Common myeloid progenitor, CD34-positive (primary cell): ENCODE measurements at regions not wholly inside any gene's neighbourhood (a gene's known extent, or its start where the extent isn't known, plus 50 kb on each side); places are given as distances from the start of the nearest gene placed in this dataset.

Source experiments
- CTCF ChIA-PET: fragments of 350-600 bp; sonication (Branson Sonifier 250); formaldehyde crosslinking; loops from one replicate; lab custom pipeline; 2021; ENCODE audit warnings: antibody characterized with exemption; lab: Charles Lee
- POLR2A ChIA-PET: fragments of 350-600 bp; sonication (Branson Sonifier 250); formaldehyde crosslinking; loops from one replicate; lab custom pipeline; 2021; ENCODE audit warnings: antibody characterized with exemption; lab: Charles Lee
- DNase-seq, 3 donors: peaks; one replicate each; pipeline versions ENCODE4 v3.0.0 to v3.0.0-alpha.2; 2013
- H3K27ac ChIP-seq, 2 experiments: 1 replicate in 1 of 2; 2 replicates in 1 of 2; pipeline ENCODE4 v1.7.0; 2013; ENCODE audit warnings: inconsistent platforms in 2 of 2, low read length in 2 of 2, mild to moderate bottlenecking in 2 of 2, low read depth in 1 of 2, moderate library complexity in 1 of 2; ENCODE audit not compliant: severe bottlenecking in 2 of 2, insufficient read depth in 1 of 2, poor library complexity in 1 of 2
- H3K27me3 ChIP-seq, 5 experiments: replicated peaks in 2 of 5; 1 replicate in 3 of 5; 2 replicates in 2 of 5; pipeline versions ENCODE4 v1.6.1 to v1.7.0; 2013; ENCODE audit warnings: low read length in 4 of 5, mild to moderate bottlenecking in 2 of 5, moderate library complexity in 2 of 5, inconsistent platforms in 1 of 5; ENCODE audit not compliant: insufficient read depth in 5 of 5, control insufficient read depth in 4 of 5
- H3K36me3 ChIP-seq, 4 experiments: 1 replicate in 2 of 4; 2 replicates in 2 of 4; pipeline versions ENCODE4 v1.6.1 to v1.7.0; 2013; ENCODE audit warnings: low read length in 3 of 4, control low read depth in 1 of 4, mild to moderate bottlenecking in 1 of 4; ENCODE audit not compliant: control insufficient read depth in 4 of 4, insufficient read depth in 4 of 4
- H3K4me1 ChIP-seq, 4 experiments: 1 replicate in 3 of 4; 2 replicates in 1 of 4; pipeline versions ENCODE4 v1.6.1 to v1.7.1; 2013; ENCODE audit warnings: low read length in 3 of 4, mild to moderate bottlenecking in 3 of 4, control low read depth in 1 of 4, inconsistent platforms in 1 of 4, moderate library complexity in 1 of 4; ENCODE audit not compliant: control insufficient read depth in 4 of 4, insufficient read depth in 4 of 4; ENCODE audit errors: control extremely low read depth in 1 of 4
- H3K4me3 ChIP-seq, 7 experiments: 1 replicate in 4 of 7; 2 replicates in 3 of 7; pipeline versions ENCODE4 v1.5.1 to v1.7.0; 2013; ENCODE audit warnings: mild to moderate bottlenecking in 7 of 7, low read length in 6 of 7, moderate library complexity in 6 of 7, inconsistent platforms in 2 of 7, low read depth in 2 of 7, control low read depth in 1 of 7; ENCODE audit not compliant: insufficient read depth in 4 of 7, control insufficient read depth in 1 of 7; ENCODE audit errors: extremely low read depth in 1 of 7
- H3K9me3 ChIP-seq, 5 experiments: 1 replicate in 4 of 5; 2 replicates in 1 of 5; pipeline versions ENCODE4 v1.6.1 to v1.7.1; 2013; ENCODE audit warnings: low read length in 4 of 5, mild to moderate bottlenecking in 2 of 5, inconsistent platforms in 1 of 5, low read depth in 1 of 5, moderate library complexity in 1 of 5; ENCODE audit not compliant: control insufficient read depth in 4 of 5, insufficient read depth in 2 of 5; ENCODE audit errors: control extremely low read depth in 1 of 5
- WGBS: methylation state at CpG from one replicate; pipeline ENCODE4 v1.1.5; 2013; ENCODE audit not compliant: insufficient coverage; 5-methylcytosine and 5-hydroxymethylcytosine counted together

DNA sequence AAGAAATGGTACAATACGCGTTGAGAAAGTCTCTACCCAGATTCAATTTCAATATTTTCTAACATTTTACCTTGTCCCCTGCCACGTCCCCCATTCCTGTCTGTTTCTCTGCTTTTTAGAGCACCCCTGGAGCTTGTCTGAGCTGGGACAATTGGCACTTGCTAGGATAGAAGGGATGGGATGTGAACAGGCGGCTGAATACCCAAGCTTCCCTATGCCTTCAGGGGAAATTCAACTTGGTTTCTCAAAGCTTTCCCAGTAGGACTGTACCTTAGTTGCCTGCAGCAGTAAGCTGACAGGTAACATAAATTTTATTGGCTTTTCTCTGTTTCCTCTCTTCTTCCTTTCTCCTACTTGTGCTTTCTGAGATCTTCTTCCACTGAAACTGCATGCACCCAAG lies 1663.3 kb downstream of the EFNB2 start:
- Histone ChIP-seq H3K4me1 (peaks cover 0 to 6% (median 1%) of the 10 kb centered on the region in 4 experiments), H3K9me3 (peaks cover 0 to 4% (median 0%) of the 10 kb centered on the region in 5 experiments), H3K27me3 (no peaks in the 10 kb centered on the region), H3K4me3 (no peak overlapping the region), H3K27ac (no peak overlapping the region), H3K36me3 (no peaks in the 10 kb centered on the region)
- 50% methylated on average over 2 of the region's 4 CpGs for WGBS
- ChIA-PET CTCF (no interaction called here), POLR2A (no interaction called here)
- DNase-seq, result no peak

- no peak for DNase-seq
- ChIA-PET CTCF (no interaction called here), POLR2A (no interaction called here)
- Histone ChIP-seq H3K27me3 (no peaks in the 10 kb centered on the region), H3K4me3 (no peak overlapping the region), H3K36me3 (no peaks in the 10 kb centered on the region), H3K4me1 (peaks cover 0 to 6% (median 1%) of the 10 kb centered on the region in 4 experiments), H3K9me3 (peaks cover 0 to 4% (median 0%) of the 10 kb centered on the region in 5 experiments), H3K27ac (no peak overlapping the region)
- WGBS, result 100% methylated on average over 1 of the region's 3 CpGs
Observed at GRCh38 chr13:104871456-104871855, 1664.0 kb downstream of the EFNB2 start.

DNA sequence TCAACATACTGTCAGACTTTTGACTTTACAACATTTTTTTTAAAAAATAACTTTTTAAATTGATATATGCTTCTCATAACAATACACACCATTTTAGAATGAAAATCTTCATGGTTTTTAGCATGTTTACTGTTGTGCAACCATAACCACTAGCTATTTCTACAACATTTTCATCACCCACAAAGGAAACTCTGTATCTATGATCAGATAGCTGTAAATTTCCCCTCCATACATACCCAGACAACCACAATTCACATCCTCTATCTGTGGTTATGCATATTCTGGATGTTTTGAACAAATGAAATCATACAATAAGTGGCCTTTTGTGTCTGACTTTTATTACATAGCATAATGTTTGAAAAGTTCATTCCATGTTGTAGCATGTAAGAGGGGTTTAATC lies 1666.0 kb downstream of the EFNB2 start:
- peaks cover 0 to 3% (median 0%) of the 10 kb centered on the region in 4 experiments for H3K4me1 ChIP-seq
- H3K27ac ChIP-seq, result no peak overlapping the region
- H3K4me3 ChIP-seq, result no peak overlapping the region
- H3K27me3 ChIP-seq, result no peaks in the 10 kb centered on the region
- ChIA-PET CTCF (no interaction called here), POLR2A (no interaction called here)
- peak in 2 of 3 donors; percentile 40 to 49 for DNase-seq
- no peaks in the 10 kb centered on the region for H3K36me3 ChIP-seq
- peaks cover 0 to 4% (median 0%) of the 10 kb centered on the region in 5 experiments for H3K9me3 ChIP-seq

GRCh38 chr13:104868806-104869205 lies 1666.7 kb downstream of the EFNB2 start:
- Histone ChIP-seq H3K27me3 (no peaks in the 10 kb centered on the region), H3K4me3 (no peak overlapping the region), H3K4me1 (peaks cover 0 to 3% (median 0%) of the 10 kb centered on the region in 4 experiments), H3K36me3 (no peaks in the 10 kb centered on the region), H3K27ac (no peak overlapping the region), H3K9me3 (peaks cover 0 to 4% (median 0%) of the 10 kb centered on the region in 5 experiments)
- no peak for DNase-seq
- POLR2A ChIA-PET, result no interaction called here
- CTCF ChIA-PET, result interaction anchor here (1.0 kb wide), 1 partner anchor 14 kb away, joined by 3 read pairs; no protein-coding TSS in a partner anchor
- no CpG with 5 or more reads among the region's 2 CpGs for WGBS

DNA sequence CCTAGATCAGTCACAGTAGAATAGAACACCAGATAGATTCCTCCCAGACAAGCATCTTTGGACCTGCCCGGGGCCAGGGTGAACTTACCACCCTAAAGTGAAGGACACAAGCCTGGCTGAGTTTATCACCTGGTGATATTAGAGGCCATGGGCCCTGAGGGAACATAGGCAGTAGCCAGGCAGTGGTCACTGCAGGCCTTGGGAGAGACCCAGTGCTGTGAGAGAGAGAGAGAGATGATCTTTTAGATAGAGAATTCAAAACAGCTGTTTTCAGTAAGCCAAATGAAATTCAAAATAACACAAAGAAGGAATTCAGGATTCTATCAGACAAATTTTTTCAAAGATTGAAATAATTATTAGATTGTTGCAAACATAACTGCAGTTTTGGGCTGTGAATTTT lies 1679.9 kb downstream of the EFNB2 start:
- Histone ChIP-seq H3K9me3 (peaks cover 0 to 1% (median 0%) of the 10 kb centered on the region in 5 experiments), H3K27me3 (no peaks in the 10 kb centered on the region), H3K4me3 (no peak overlapping the region), H3K36me3 (no peaks in the 10 kb centered on the region), H3K4me1 (no peaks in the 10 kb centered on the region), H3K27ac (no peak overlapping the region)
- no peak for DNase-seq
- ChIA-PET POLR2A (interaction anchor here (0.9 kb wide), 1 partner anchor 28 kb away, joined by 4 read pairs; no protein-coding TSS in a partner anchor), CTCF (interaction anchor here (1.8 kb wide), 1 partner anchor 13 kb away, joined by 3 read pairs; no protein-coding TSS in a partner anchor)
- no CpG with 5 or more reads among the region's 1 CpG for WGBS

- CTCF ChIA-PET, result interaction anchor here (1.8 kb wide), 1 partner anchor 14 kb away, joined by 3 read pairs; no protein-coding TSS in a partner anchor
- no peak for DNase-seq
- Histone ChIP-seq H3K4me3 (no peak overlapping the region), H3K9me3 (peaks cover 0 to 1% (median 0%) of the 10 kb centered on the region in 5 experiments), H3K4me1 (no peaks in the 10 kb centered on the region), H3K27me3 (no peaks in the 10 kb centered on the region), H3K27ac (no peak overlapping the region), H3K36me3 (no peaks in the 10 kb centered on the region)
- 94% methylated on average over 3 of the region's 5 CpGs for WGBS
- POLR2A ChIA-PET, result interaction anchor here (0.7 to 0.9 kb wide), 2 partner anchors 15 to 29 kb away, joined by 3 to 4 read pairs; no protein-coding TSS in a partner anchor
Observed at GRCh38 chr13:104854698-104855097, 1680.8 kb downstream of the EFNB2 start.

DNA sequence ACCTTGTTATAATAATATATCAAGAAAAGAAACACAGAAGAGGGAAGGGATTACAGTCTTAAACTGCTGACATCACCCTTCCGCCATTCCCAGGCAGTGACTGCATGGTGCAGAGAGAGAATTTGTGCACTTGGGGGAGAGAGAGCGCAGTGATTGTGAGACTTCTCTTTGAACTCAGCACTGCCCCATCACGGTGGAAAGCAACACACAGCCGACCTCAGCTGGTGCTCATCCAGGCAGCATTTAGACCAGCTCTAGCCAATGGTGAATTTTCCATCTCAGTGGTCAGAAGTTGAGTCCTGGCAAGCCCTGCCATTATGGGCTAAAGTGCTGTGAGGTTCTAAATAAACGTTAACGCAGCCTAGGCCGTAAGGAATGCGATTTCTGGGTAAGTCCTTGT lies 1681.5 kb downstream of the EFNB2 start:
- 99% methylated on average over 6 of the region's 8 CpGs for WGBS
- peaks cover 0 to 1% (median 0%) of the 10 kb centered on the region in 5 experiments for H3K9me3 ChIP-seq
- H3K36me3 ChIP-seq, result no peaks in the 10 kb centered on the region
- H3K4me3 ChIP-seq, result no peak overlapping the region
- CTCF ChIA-PET, result interaction anchor here (1.8 kb wide), 1 partner anchor 14 kb away, joined by 3 read pairs; no protein-coding TSS in a partner anchor
- no peaks in the 10 kb centered on the region for H3K27me3 ChIP-seq
- H3K27ac ChIP-seq, result no peak overlapping the region
- no peaks in the 10 kb centered on the region for H3K4me1 ChIP-seq
- no peak for DNase-seq
- POLR2A ChIA-PET, result no interaction called here
